HuH-7.5 (cell line): ENCODE measurements at regions not wholly inside any gene's neighbourhood (a gene's known extent, or its start where the extent isn't known, plus 50 kb on each side); places are given as distances from the start of the nearest gene placed in this dataset.

Experiments
- DNase-seq: peaks from one replicate; pipeline ENCODE4 v3.0.0; 2011; ENCODE audit warnings: low spot score

DNA sequence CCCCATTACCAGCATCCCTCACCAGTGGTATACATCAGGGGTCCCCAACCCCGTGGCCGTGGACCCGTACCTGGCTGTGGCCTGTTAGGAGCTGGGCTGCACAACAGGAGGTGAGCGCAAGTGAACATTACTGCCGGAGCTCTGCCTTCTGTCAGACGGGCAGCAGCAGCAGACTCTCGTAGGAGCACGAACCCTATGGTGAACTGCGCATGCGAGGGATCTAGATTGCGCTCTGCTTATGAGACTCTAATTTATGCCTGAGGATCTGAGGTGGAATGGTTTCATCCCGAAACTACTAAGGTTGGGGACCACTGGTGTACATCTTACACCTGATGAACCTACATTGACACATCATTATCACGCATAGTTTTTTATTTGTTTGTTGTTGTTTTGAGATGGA, 52.8 kb upstream of the DHX15 start:
- no peak for DNase-seq

DNA sequence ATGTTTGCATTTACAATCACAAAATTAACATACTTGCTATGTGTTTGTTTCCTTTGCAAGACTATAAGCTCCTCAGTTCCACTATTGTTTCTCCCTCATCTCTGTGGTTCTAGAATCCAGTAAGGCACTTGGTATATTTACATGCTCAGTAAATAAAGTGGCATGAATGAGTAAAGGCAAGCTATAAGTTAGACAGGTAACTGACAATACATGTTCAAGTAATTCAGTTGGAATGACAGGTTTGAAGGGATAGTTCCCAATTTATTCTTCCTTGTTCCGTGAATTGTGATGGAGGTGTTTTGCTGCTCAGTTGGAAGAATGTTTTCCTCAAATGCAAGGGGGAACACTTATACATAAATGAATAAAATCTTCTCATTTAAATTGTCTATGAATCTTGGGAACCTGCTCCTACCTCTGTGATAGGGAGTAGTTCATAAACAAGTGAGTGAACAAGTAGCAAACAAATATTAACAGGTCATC, 54.1 kb upstream of the DHX15 start:
- no peak for DNase-seq

DNA sequence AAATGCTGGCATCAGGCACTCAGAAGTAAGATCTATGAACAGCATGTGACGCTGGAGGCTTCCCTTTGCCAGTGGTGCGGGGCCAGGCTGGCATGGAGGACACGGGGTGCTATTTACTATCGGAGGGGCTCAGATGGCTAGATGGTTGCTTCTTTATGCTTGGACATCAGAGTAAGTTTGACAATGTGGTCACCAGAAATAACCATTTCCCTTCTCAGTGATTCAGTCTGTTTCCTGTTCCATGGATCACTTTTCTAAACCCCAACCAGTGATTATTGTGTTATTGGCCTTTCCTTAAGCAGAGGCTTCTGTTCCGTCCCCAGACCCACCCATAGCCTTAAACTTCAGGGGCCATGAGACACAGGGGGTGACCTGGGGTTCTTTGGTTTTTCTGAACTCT, 55.4 kb upstream of the DHX15 start:
- DNase-seq: no peak

DNA sequence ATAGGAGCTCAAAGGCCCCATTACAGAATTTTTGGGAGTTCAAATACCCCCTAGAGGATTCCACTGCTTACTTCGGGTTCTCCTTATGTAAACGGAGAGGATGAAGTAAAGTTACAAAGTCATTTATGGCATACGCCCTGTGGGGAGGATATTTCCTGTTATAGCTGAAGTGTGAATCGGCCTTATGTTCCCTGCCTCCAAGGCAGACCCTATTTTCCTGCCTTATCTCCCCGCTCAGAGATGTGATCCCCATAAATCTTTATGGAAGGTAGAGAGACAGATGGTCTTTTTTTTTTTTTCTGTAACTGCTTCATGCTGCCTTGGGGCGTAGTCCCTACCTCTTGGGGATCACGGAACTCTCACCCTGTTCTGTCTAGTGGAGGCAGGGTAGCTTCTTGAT, 56.0 kb upstream of the DHX15 start:
- DNase-seq: no peak

DNA sequence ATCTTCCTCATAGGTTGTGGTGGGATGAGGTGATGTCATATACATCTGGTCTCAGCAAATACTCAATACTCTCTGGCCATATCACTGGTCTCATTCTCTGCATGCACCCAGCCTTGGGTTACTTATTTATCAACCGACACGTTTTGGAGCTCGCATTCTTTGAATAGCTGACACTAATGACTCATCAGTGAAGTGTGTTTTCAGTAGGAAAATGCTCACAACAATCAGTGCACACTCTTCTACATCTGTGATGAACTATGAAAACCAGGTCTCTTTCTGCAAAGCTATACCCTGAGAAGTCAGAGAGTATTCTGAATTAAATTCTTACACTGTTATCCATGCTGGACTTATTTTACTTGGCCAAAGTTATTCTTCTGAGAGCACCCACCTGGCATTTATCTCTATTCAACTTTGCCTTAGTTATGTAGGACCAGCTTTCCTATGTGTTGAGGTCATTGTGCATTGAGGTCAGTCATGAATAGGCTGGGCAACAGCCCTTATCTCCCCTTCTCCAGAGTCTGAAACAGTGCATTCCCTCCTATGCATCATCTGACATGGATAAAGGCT, 58.7 kb upstream of the DHX15 start:
- DNase-seq: no peak

DNA sequence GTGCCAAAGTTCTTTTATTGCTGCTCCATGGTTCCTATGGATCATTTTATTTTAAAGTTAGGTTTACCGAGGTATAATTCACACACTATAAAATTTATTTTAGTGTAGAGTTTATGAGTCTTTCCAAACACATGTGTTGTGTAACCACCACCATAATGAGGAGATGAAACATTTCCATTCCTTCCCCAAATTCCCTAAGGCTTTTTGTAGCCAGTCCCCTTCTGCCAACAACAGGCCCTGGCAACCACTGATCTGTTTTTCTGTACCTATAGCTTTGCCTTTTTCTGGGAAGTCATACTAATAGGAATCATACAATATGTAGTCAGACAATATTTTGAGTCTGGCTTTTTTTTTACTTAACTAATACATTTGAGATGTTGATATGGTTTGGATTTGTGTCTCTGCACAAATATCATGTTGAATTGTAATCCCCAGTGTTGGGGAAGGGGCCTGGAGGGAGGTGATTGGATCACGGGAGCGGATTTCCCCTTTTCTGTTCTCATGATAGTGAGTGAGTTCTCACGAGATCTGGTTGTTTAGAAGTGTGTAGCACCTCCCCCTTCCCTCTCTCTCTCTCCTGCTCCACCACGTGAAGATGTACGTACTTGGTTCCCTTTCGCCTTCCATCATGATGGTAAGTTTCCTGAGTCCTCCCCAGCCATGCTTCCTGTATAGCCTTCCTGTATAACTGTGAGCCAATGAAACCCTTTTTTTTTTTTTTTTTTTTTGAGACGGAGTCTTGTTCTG, 59.6 kb upstream of the DHX15 start:
- no peak for DNase-seq

DNA sequence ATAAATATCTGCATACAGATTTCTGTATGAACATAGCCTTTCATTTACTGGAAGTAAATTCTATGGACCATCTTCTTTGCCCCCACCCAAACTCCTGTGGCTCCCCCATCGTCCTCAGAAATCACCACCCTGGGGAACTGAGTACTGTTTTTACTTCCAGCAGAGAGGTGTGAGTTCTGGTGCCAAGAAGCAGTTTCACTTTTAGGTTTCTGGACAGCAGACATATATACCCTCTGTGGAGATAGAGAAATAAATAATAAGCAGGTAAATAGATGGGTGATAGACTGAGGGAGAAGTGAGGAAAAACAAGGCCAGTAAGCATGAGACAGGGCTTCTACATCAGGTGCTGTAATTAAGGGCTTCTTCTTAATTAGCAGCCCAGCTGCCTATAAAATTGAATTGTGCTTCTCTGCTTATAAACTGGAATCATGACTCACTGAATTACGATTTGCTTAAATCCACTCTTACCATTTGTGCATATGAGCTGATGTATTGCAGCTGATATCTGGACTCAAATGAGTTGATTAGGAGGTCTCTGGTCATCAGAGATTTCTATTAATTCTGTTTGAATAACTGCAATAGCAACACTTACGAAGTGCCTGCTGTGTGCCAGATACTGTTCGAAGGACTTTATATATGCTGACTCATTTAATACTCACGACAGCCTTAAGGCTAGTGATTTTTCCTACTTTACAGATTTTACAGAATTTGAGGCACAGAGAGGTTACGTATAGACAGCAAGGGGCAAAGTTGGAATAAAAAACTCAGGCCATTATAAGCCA, 60.8 kb upstream of the DHX15 start:
- no peak for DNase-seq

DNA sequence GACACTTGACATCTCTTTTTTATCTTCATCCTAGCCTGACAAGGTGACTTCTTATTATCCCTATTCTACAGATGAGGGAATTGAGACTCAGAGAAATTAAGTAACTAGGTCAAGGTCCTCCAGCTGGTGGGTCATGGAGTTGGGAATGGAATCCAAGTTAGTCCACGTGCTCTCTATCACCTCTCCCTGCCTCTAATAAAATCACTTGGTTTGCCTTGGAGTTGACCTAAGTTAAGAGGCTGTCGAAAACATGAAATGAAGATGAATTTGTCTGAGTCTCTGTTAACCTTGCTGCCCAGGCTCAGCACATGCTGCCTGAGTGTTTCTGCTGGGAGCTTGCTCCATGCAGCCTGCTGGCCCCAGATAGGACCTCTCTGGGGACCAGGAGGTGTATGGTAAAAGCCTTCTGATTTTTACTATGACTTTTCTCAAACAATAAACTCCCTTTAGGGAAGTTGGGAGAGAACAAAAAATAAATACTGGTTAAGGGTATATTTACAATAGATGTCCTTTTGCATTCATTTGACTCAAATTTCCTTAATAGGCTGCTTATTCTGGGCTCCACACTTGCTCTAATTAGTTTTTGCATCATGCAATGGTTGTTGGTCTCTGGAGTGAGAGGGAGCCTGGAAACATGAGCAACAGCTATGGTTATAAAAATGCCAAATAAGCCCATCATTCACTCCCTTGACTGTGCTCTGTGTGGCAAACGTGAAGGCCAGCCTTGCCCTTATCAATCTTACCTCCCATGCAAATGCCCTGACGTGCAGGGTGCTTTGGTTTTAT, 61.6 kb upstream of the DHX15 start:
- DNase-seq: no peak

DNA sequence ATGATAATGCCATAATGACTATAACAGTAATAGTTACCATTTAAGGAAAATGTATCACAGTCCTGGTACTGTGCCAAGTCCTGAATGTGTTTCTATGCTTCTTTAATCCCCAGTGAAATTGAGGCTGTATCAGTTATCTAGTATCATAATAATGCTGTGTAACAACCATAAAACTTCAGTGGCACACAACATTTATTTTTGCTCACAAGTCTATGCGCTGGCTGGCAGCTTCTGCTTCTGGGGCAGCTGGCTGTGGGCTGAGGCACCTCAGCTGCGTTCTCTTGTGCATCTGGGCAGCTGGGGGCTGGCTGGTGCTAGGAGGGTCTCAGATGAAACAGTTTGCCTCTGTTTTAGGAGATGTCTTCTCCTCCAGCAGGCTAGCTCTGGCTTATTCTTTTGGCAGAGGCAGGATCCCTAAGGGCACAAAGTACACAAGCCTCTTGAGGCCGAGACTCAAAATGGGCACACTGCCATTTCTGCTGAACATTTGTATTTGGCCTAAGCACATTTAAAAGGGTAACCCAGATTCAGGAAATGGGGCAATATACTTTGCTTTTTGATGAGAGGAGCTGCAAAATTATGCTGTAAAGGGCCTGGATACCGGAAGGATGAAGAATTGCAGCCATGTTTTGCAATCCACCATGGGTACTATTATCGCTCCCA, 62.6 kb upstream of the DHX15 start:
- no peak for DNase-seq

DNA sequence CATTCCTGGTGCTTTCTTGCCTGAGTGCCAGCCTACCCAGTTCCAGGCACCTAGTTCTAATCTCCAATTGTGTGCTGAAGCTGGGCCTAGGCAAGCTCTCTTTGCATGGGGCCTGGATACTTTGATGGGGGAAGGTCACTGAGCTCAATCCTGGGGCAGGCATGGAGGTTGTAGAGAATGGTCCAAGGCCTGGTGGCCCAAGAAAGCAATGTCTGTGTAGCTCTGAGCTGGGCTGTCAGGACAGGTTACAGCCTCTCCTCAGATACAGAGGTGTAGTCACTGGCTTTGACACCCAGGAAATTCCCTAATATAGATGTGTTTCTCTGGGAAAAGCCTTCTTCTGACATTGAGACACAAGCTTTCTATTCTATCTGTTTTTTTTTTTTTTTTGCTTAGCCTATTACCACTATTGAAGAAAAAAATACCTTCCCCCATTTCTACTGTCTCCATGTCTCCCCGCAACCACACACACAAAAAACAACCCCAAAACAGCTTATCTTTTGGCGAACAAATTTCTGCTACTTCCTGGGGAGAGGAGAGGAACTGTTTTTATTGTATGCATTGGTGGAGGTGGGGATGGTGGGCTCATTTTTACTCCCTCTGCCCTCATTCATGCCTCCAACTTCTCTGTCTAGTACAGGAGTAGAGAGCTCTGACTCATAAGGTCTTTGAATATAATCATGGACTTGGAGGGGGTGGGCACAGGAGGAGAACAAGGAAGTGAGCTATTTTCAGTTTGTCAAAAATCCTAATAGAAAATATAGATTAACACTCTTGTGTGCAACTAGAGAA, 66.7 kb upstream of the DHX15 start:
- DNase-seq: no peak

DNA sequence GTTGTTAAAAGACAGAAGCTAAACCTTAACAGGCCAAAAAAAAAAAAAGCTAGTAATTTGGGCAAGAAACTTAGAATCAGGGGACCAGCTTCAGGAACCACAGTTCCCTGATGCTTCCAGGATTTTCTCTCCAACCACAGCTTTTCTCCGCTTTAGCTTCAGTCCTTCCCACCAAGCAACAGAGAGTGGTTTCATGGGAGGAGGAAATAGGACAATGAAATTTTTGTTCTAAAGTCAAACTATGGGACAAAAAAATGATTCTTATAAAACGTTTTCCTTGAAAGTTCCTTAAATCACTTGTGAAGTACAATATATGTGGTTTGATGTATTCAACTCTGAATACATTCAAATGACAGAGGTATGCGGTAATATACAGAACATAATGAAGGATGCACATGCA, 71.0 kb upstream of the DHX15 start:
- no peak for DNase-seq

DNA sequence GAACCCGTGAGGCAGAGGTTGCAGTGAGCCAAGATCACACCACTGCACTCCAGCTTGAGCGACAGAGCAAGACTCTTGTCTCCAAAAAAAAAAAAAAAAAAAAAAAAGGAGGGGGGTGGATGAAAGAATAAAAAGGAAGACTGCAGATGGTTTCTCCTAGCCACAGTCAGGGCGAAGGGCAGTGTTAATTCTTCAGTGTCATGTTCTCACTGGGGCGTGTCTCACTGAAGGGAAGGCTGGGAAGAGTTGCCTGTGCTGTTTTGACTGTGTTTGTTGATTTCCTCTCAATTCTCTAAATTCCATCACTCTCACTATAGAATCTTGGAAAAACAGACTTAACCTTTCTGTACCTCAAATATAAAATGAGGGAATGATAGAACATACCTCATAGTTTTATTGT, 71.6 kb upstream of the DHX15 start:
- DNase-seq: no peak

DNA sequence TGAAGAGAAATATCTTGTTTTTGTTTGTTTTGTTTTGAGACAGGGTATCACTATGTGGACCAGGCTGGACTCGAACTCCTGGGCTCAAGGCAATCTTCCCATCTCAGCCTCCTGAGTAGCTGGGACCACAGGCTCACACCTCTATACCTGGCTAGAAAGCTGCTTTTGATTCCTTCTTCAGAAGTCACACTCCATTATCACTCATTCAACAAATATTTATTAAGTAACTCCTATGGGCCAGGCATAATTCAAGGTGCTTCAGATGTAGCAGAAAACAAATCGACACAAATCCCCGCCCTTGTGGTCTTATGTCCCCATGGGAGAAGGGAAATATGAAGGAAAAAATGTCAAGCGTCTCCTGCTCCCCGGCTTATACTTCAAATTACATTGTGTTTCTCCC, 72.6 kb upstream of the DHX15 start:
- DNase-seq: no peak

DNA sequence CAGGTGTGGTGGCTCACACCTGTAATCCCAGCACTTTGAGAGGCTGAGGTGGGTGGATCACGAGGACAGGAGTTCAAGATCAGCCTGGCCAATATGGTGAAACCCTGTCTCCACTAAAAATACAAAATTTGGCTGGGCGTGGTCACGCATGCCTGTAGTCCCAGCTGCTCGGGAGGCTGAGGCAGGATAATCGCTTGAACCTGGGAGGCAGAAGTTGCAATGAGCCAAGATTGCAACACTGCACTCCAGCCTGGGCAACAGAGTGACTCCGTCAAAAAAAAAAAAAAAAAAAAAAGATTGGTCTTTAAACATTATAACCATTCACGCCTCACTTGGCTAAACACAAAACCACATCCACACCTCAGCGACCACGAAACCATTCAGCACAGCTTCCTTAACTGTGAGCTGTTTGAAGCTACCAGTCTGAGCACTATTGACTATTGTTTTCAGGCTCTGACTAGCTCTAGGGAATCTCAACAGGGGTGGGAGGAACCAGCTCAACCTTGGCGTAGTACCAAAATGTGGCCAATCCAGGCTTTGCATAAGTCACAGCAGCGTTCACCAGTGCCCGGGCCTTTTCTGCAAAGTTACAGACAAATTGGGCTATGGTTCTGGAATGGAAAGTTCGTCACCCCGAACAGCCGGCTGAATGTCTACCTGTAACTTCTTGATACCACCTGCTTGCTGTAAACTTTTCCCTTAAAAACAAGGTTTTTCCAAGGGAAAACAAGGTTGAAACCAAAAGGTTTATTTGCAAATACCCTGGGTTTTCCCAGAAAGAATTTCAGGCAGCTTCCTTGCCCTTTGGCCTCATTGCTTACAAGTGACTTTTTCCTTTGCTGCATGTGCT, 73.6 kb upstream of the DHX15 start:
- no peak for DNase-seq

DNA sequence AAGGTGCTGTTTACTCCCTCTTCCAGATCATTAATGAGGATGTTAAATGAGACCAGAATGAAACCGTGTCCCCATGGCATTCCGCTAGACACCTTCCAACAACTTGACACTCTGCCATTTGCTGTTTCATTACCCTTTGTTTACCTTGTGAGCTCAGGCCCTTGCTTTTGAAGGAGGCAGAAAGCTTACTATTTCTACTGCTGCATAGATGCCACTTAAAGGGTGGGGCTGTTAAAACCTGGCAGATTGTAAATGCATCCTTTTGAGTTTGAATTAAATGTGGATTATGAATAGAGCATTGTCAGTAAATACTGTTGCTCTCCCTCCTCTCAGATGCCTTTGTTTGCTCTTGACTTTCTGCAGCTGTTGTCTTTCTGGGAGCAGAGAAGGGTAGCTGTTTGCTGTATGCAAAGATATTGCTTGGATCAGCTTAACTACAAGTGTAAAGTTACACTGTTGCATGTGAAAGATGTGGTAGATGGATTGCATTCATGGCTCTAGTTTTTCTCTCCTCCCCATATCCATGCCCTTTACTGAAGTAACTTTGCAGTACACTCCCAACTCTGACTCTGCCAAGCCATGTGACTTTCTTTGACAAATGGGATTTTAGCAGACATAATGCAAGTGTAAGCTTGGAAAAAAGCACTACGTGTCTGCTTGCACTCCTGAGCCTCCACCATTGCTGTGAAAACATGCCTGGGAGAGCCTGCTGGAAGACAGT, 75.0 kb upstream of the DHX15 start:
- no peak for DNase-seq

DNA sequence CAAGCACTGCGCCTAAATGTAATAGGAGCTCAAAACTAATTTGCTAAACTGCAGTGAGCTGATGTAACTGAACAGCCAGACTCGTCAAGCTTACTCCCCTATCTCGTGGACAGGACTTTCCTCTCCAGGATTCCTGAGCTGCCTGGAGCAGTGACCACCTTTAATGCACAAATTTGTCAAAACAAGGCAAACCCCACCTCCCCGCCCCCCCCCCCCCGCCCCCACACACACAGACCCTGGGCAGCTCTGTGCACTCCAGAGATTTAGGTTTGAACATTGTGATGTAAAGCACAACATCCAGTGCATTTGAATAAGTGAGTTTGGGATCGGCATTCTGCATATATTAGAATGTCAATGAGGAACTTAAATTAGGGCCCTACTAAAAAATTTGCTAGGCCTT, 77.7 kb upstream of the DHX15 start:
- DNase-seq: no peak

DNA sequence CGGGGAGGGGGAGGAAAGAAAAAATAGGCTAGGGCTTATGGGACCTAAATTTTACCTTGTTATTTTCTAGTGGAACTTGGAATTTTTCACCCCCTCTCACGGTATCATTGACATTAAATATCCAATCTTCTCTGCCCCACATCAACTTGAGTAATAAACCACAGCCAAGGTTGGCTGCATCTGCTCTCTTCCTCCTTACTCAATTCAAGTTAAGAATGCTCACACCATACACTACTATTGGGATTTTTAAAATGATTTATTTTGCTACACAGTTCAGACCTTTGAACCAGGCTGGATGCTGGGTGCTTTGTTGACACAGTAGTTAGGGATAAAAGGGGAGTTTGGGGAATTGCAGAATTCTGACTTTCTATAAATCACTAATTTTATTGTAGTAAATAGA, 78.2 kb upstream of the DHX15 start:
- DNase-seq: no peak

DNA sequence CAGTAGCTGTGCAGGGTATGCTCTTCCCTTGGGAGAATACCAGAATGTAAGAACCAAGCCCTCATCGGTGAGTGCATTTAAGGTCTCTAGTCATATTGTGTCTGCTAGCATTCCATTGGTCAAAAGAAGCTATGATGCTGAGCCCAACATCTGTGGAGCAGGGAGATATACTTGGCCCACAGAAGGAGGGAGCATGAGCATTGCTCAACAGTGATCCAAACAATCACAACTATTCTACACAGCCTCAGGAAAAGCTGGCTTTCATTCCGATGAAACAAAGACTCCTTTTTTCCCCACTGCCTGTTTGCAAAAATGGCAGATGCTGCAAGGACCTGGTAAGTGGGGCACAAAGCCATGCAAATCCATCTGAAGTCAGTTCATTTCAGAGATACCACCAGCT, 80.6 kb upstream of the DHX15 start:
- DNase-seq: no peak

DNA sequence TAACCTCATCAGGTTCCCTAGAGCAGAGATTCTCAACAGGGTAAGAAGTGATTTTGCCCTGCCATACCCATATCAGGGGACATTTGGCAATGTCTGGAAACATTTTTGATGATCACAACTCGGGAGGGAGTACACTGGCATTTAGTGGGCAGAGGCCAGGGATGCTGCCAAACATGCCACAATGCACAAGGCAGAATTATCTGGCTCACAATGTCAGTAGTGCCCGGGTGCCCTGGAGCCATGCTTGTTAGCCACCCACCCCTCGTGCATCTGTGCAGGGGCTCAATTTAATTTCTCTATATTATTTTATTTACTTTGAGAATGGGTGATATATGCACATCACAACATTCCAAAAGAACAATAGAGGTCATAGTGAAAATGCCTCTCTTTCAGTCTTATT, 82.0 kb upstream of the DHX15 start:
- DNase-seq: no peak
